Tibial nerve (tissue), 4 donors: ENCODE measurements at regions not wholly inside any gene's neighbourhood (a gene's known extent, or its start where the extent isn't known, plus 50 kb on each side); places are given as distances from the start of the nearest gene placed in this dataset.

ENCODE experiments used
- DNase-seq, 2 donors: peaks; one replicate each; pipeline ENCODE4 v3.0.0-alpha.2; 2019; ENCODE audit warnings: low spot score in 2 of 2
- H3K27ac ChIP-seq, 4 donors: fragments of 200-600 bp; sonication (generic) in 3 of 4; one replicate each; pipeline ENCODE4 v1.5.1; 2017 to 2019; ENCODE audit warnings: mild to moderate bottlenecking in 1 of 4
- H3K27me3 ChIP-seq, 2 donors: fragments of 200-600 bp; sonication (generic) in 1 of 2; one replicate each; pipeline versions ENCODE4 v1.5.1 to v1.6.0; 2017 to 2019
- H3K36me3 ChIP-seq, 3 donors: fragments of 200-600 bp; sonication (generic); one replicate each; pipeline ENCODE4 v1.5.1; 2018 to 2019
- H3K4me1 ChIP-seq, 4 donors: fragments of 200-600 bp; sonication (generic) in 3 of 4; one replicate each; pipeline ENCODE4 v1.5.1; 2017 to 2019
- H3K4me3 ChIP-seq, 4 donors: fragments of 200-600 bp; sonication (generic) in 3 of 4; one replicate each; pipeline ENCODE4 v1.5.1; 2017 to 2019; ENCODE audit warnings: mild to moderate bottlenecking in 1 of 4, moderate library complexity in 1 of 4
- H3K9me3 ChIP-seq, 4 donors: fragments of 200-600 bp; sonication (generic) in 3 of 4; one replicate each; pipeline ENCODE4 v1.5.1; 2017 to 2019
- CTCF ChIP-seq, 5 experiments: fragments of 200-600 bp in 3 of 5; fragments of 450-650 bp in 2 of 5; sonication (generic) in 3 of 5; IDR thresholded peaks; one replicate each; pipeline ENCODE4 v1.5.1; 2016 to 2019; ENCODE audit warnings: antibody characterized with exemption in 5 of 5, mild to moderate bottlenecking in 3 of 5, moderate library complexity in 2 of 5
- EP300 ChIP-seq, 2 donors: sonication (generic); formaldehyde crosslinking; IDR thresholded peaks; one replicate each; pipeline ENCODE4 v1.6.1; 2017; ENCODE audit warnings: antibody characterized with exemption in 2 of 2, mild to moderate bottlenecking in 1 of 2
- POLR2A ChIP-seq, 2 donors: fragments of 450-650 bp; IDR thresholded peaks; one replicate each; pipeline ENCODE4 v1.6.1; 2017; ENCODE audit warnings: antibody characterized with exemption in 2 of 2, mild to moderate bottlenecking in 2 of 2, moderate library complexity in 2 of 2
- WGBS, 2 donors: methylation state at CpG; one replicate each; pipeline ENCODE4 v1.1.5; 2018; 5-methylcytosine and 5-hydroxymethylcytosine counted together

- peaks cover 0 to 29% (median 10%) of the 10 kb centered on the region in 4 donors for H3K4me1 ChIP-seq
- no peak for DNase-seq
- no peak overlapping the region for H3K4me3 ChIP-seq
- TF ChIP-seq POLR2A (IDR thresholded peaks at IDR 0.05) (no peak), CTCF (IDR thresholded peaks at IDR 0.05) (no peak), EP300 (IDR thresholded peaks at IDR 0.05) (no peak)
- WGBS, 2 donors, result 82 to 85% methylated on average over 3 of the region's 3 CpGs
- H3K36me3 ChIP-seq, result peaks cover 0 to 36% (median 0%) of the 10 kb centered on the region in 3 donors
- H3K27ac ChIP-seq, result no peak overlapping the region
- no peaks in the 10 kb centered on the region for H3K27me3 ChIP-seq
- no peaks in the 10 kb centered on the region for H3K9me3 ChIP-seq
Observed at GRCh38 chr1:201589186-201589585, 50.3 kb downstream of the NAV1 start.

- Histone ChIP-seq H3K4me1 (peaks cover 0 to 25% (median 8%) of the 10 kb centered on the region in 4 donors), H3K27me3 (no peaks in the 10 kb centered on the region), H3K4me3 (no peak overlapping the region), H3K27ac (no peak overlapping the region), H3K36me3 (peaks cover 0 to 36% (median 0%) of the 10 kb centered on the region in 3 donors), H3K9me3 (no peaks in the 10 kb centered on the region)
- no peak for TF ChIP-seq POLR2A (IDR thresholded peaks at IDR 0.05)
- no peak for TF ChIP-seq CTCF (IDR thresholded peaks at IDR 0.05)
- no peak for TF ChIP-seq EP300 (IDR thresholded peaks at IDR 0.05)
- WGBS, 2 donors, result 82 to 92% methylated on average over 10 of the region's 10 CpGs
- DNase-seq, result no peak
Observed at GRCh38 chr1:201590474-201590873, 51.5 kb downstream of the NAV1 start.

- peaks cover 0 to 25% (median 8%) of the 10 kb centered on the region in 4 donors for H3K4me1 ChIP-seq
- H3K4me3 ChIP-seq, result no peak overlapping the region
- H3K36me3 ChIP-seq, result peaks cover 0 to 36% (median 0%) of the 10 kb centered on the region in 3 donors
- H3K9me3 ChIP-seq, result no peaks in the 10 kb centered on the region
- no peak overlapping the region for H3K27ac ChIP-seq
- WGBS, 2 donors, result 61 to 67% methylated on average over 2 of the region's 2 CpGs
- DNase-seq, result no peak
- no peaks in the 10 kb centered on the region for H3K27me3 ChIP-seq
- TF ChIP-seq EP300 (IDR thresholded peaks at IDR 0.05) (no peak), CTCF (IDR thresholded peaks at IDR 0.05) (no peak)
Observed at GRCh38 chr1:201591348-201591747, 52.4 kb downstream of the NAV1 start.

- TF ChIP-seq POLR2A (IDR thresholded peaks at IDR 0.05) (no peak), CTCF (IDR thresholded peaks at IDR 0.05) (no peak), EP300 (IDR thresholded peaks at IDR 0.05) (no peak)
- no peak overlapping the region for H3K27ac ChIP-seq
- DNase-seq, result no peak
- H3K4me1 ChIP-seq, result peaks cover 0 to 25% (median 8%) of the 10 kb centered on the region in 4 donors
- H3K36me3 ChIP-seq, result peaks cover 0 to 36% (median 0%) of the 10 kb centered on the region in 3 donors
- no peaks in the 10 kb centered on the region for H3K27me3 ChIP-seq
- WGBS, 2 donors, result 74 to 88% methylated on average over 3 of the region's 3 CpGs
- no peaks in the 10 kb centered on the region for H3K9me3 ChIP-seq
- no peak overlapping the region for H3K4me3 ChIP-seq
Observed at GRCh38 chr1:201591981-201592380, 53.1 kb downstream of the NAV1 start.

- Histone ChIP-seq H3K27me3 (no peaks in the 10 kb centered on the region), H3K4me1 (peaks cover 0 to 29% (median 10%) of the 10 kb centered on the region in 4 donors), H3K9me3 (no peaks in the 10 kb centered on the region), H3K27ac (no peak overlapping the region), H3K36me3 (peaks cover 0 to 36% (median 0%) of the 10 kb centered on the region in 3 donors), H3K4me3 (no peak overlapping the region)
- WGBS, 2 donors, result 53 to 55% methylated on average over 7 of the region's 7 CpGs
- peak; percentile 75 to 93 for TF ChIP-seq EP300 (IDR thresholded peaks at IDR 0.05)
- no peak for TF ChIP-seq CTCF (IDR thresholded peaks at IDR 0.05)
- DNase-seq, result peak; percentile 62 to 89
Observed at GRCh38 chr1:201593200-201593921, 54.4 kb downstream of the NAV1 start.
